Smooth muscle cell (in vitro differentiated cells): ENCODE measurements at regions not wholly inside any gene's neighbourhood (a gene's known extent, or its start where the extent isn't known, plus 50 kb on each side); places are given as distances from the start of the nearest gene placed in this dataset.
A peak's percentile ranks its signal among the peaks of the same experiment; 100 is the strongest.

Experiments used
- DNase-seq: peaks from one replicate; lab custom pipeline; 2025; ENCODE audit not compliant: unreplicated experiment; lab: John Stamatoyannopoulos, UW
- H2AFZ ChIP-seq: fragments of 200-600 bp; sonication (generic); 2 replicates; pipeline ENCODE4 v1.6.0; 2016; ENCODE audit warnings: antibody characterized with exemption, low read depth, mild to moderate bottlenecking
- H3F3A ChIP-seq: fragments of 200-600 bp; sonication (generic); 2 replicates; pipeline ENCODE4 v1.6.0; 2017; ENCODE audit warnings: antibody characterized with exemption, low read depth
- H3K27ac ChIP-seq: fragments of 200-600 bp; sonication (generic); 2 replicates; pipeline ENCODE4 v1.5.1; 2016; ENCODE audit warnings: low read depth, mild to moderate bottlenecking
- H3K27me3 ChIP-seq: fragments of 200-600 bp; sonication (generic); 2 replicates; pipeline ENCODE4 v1.6.1; 2016; ENCODE audit warnings: low read depth, mild to moderate bottlenecking
- H3K36me3 ChIP-seq: fragments of 200-600 bp; sonication (generic); 2 replicates; pipeline ENCODE4 v1.5.1; 2016; ENCODE audit warnings: low read depth
- H3K4me1 ChIP-seq: fragments of 200-600 bp; sonication (generic); 2 replicates; pipeline ENCODE4 v1.5.1; 2016; ENCODE audit warnings: low read depth
- H3K4me2 ChIP-seq: fragments of 200-600 bp; sonication (generic); 2 replicates; pipeline ENCODE4 v1.6.0; 2016; ENCODE audit warnings: mild to moderate bottlenecking
- H3K4me3 ChIP-seq: fragments of 200-600 bp; sonication (generic); 2 replicates; pipeline ENCODE4 v1.5.1; 2016; ENCODE audit warnings: mild to moderate bottlenecking
- H3K79me2 ChIP-seq: fragments of 200-600 bp; sonication (generic); 2 replicates; pipeline ENCODE4 v1.6.0; 2016; ENCODE audit warnings: low read depth, mild to moderate bottlenecking
- H3K9ac ChIP-seq: fragments of 200-600 bp; sonication (generic); 2 replicates; pipeline ENCODE4 v1.6.0; 2016; ENCODE audit warnings: low read depth
- H3K9me3 ChIP-seq: fragments of 200-600 bp; sonication (generic); replicated peaks from 2 replicates; pipeline ENCODE4 v1.5.1; 2016; ENCODE audit warnings: low read depth
- H4K20me1 ChIP-seq: fragments of 200-600 bp; sonication (generic); 2 replicates; pipeline ENCODE4 v1.6.0; 2016; ENCODE audit warnings: low read depth
- CTCF ChIP-seq: fragments of 200-600 bp; sonication (generic); IDR thresholded peaks from 2 replicates; pipeline ENCODE4 v1.5.1; 2017; ENCODE audit warnings: borderline replicate concordance, mild to moderate bottlenecking, antibody characterized with exemption; ENCODE audit not compliant: insufficient read depth, poor library complexity, severe bottlenecking
- WGBS: methylation state at CpG from one replicate; pipeline ENCODE4 v1.1.7; 2016; ENCODE audit warnings: low lambda C conversion rate; 5-methylcytosine and 5-hydroxymethylcytosine counted together

DNA sequence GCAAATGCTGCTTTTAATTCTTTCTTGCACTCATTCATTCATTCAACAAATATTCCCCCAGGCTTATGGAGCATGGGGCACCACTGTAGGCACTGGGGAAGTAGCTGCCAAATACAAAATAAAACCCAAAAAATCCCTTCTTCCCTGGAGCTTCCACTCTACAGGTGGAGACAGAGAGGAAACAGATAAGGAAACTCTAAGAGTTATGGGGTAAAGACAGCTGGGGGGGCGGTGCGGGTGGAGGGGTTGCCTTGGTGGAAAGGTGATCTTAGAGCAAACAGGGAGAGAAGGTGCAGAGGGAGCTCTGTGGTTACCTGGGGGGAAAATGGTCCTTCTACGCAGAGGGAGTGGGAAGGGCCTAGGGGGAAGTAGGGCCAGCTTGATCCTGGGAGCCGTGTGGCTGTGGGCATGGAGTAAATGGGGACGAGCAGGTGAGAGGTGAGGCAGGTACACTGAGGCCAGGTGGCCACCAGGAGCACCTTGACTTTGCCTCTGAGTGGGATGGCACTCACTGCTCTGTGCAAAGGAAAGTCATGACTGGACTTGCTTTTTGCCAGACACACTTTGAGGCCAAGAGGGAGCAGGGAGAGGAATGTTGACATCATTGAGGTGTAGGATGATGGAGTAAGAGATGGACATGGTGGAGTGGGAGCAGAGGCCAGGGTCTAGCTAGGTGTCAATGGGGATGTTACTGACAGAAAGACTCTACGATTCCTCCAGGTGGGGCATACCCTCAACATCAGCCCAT is 152.0 kb downstream of the ETS2 start:
- H3K4me1 ChIP-seq, result peaks cover 12% of the 10 kb centered on the region
- H3K4me3 ChIP-seq, result no peak overlapping the region
- no peaks in the 10 kb centered on the region for H3K79me2 ChIP-seq
- peak overlapping the region; percentile 33 for H3K9ac ChIP-seq
- H4K20me1 ChIP-seq, result no peaks in the 10 kb centered on the region
- no peaks in the 10 kb centered on the region for H3K27me3 ChIP-seq
- peaks cover 21% of the 10 kb centered on the region for H3F3A ChIP-seq
- no peak overlapping the region for H2AFZ ChIP-seq
- H3K4me2 ChIP-seq, result peak overlapping the region; percentile 68
- H3K9me3 ChIP-seq, result no peaks in the 10 kb centered on the region
- no peak for TF ChIP-seq CTCF
- H3K36me3 ChIP-seq, result no peaks in the 10 kb centered on the region
- no peak for DNase-seq
- peak overlapping the region; percentile 92 for H3K27ac ChIP-seq
- 81% methylated on average over 6 of the region's 6 CpGs for WGBS

GRCh38 chr21:38956856-38957571 is 151.3 kb downstream of the ETS2 start:
- Histone ChIP-seq H3K9me3 (no peaks in the 10 kb centered on the region), H3K36me3 (no peaks in the 10 kb centered on the region), H3F3A (peaks cover 21% of the 10 kb centered on the region), H3K4me2 (peak overlapping the region; percentile 68), H4K20me1 (no peaks in the 10 kb centered on the region), H3K9ac (no peak overlapping the region), H3K4me1 (peaks cover 12% of the 10 kb centered on the region), H3K4me3 (no peak overlapping the region), H3K79me2 (no peaks in the 10 kb centered on the region), H3K27ac (peak overlapping the region; percentile 92), H2AFZ (no peak overlapping the region), H3K27me3 (no peaks in the 10 kb centered on the region)
- no peak for TF ChIP-seq CTCF
- 19% methylated on average over 10 of the region's 10 CpGs for WGBS
- DNase-seq, result no peak

DNA sequence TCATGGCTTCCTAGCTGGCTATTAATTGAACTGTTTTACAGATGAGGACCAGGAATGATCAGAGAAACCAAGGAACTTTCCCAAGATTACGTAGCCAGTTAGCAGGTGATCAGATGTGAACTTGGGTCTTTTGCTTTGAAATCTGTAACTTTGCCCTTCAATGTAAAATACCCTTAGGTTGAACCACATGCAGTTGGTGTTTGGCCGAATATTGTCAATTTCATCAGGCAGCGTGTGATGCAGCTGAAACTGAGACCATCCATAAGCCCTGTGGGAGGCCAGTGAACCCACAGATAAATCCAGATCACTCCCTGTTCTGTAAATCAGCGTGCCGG is 150.8 kb downstream of the ETS2 start:
- Histone ChIP-seq H3K9me3 (no peaks in the 10 kb centered on the region), H3K79me2 (no peaks in the 10 kb centered on the region), H3K4me1 (peaks cover 12% of the 10 kb centered on the region), H3K36me3 (no peaks in the 10 kb centered on the region), H3F3A (peaks cover 21% of the 10 kb centered on the region), H3K4me3 (no peak overlapping the region), H3K27ac (peak overlapping the region; percentile 92), H3K4me2 (peak overlapping the region; percentile 68), H2AFZ (no peak overlapping the region), H3K27me3 (no peaks in the 10 kb centered on the region), H3K9ac (no peak overlapping the region), H4K20me1 (no peaks in the 10 kb centered on the region)
- 37% methylated on average over 5 of the region's 5 CpGs for WGBS
- DNase-seq, result no peak
- no peak for TF ChIP-seq CTCF
